Hematopoietic multipotent progenitor cell treated with erythropoietin and hydrocortisone succinate and interleukin-3 and kit ligand, for 15 days (in vitro differentiated cells): ENCODE measurements at regions not wholly inside any gene's neighbourhood (a gene's known extent, or its start where the extent isn't known, plus 50 kb on each side); places are given as distances from the start of the nearest gene placed in this dataset.

ENCODE experiments used
- DNase-seq: peaks from one replicate; pipeline ENCODE4 v3.0.0-alpha.2; 2015; ENCODE audit warnings: low spot score

GRCh38 chr13:62997038-62997599, 1581.5 kb upstream of the PCDH20 start:
- DNase-seq, result no peak

GRCh38 chr13:62973804-62974203, 1558.2 kb upstream of the PCDH20 start:
- no peak for DNase-seq

GRCh38 chr13:62964522-62964921, 1548.9 kb upstream of the PCDH20 start:
- DNase-seq, result no peak

GRCh38 chr13:62960723-62961122, 1545.1 kb upstream of the PCDH20 start:
- no peak for DNase-seq

GRCh38 chr13:62933809-62934208, 1518.2 kb upstream of the PCDH20 start:
- DNase-seq, result no peak

- no peak for DNase-seq
These were observed 1516.7 kb upstream of the PCDH20 start for GRCh38 chr13:62932256-62932883.

GRCh38 chr13:62931853-62932252, 1516.2 kb upstream of the PCDH20 start:
- no peak for DNase-seq

GRCh38 chr13:62924395-62924794, 1508.7 kb upstream of the PCDH20 start:
- DNase-seq, result no peak

- DNase-seq, result no peak
These were observed 1504.5 kb upstream of the PCDH20 start for GRCh38 chr13:62920159-62920558.

- no peak for DNase-seq
These were observed 1503.8 kb upstream of the PCDH20 start for GRCh38 chr13:62919491-62919890.

GRCh38 chr13:62910541-62911060, 1495.0 kb upstream of the PCDH20 start:
- DNase-seq, result no peak

GRCh38 chr13:62908321-62908720, 1492.7 kb upstream of the PCDH20 start:
- DNase-seq, result no peak

GRCh38 chr13:62906896-62907295, 1491.2 kb upstream of the PCDH20 start:
- no peak for DNase-seq

GRCh38 chr13:62906469-62906868, 1490.8 kb upstream of the PCDH20 start:
- no peak for DNase-seq

GRCh38 chr13:62887046-62887445, 1471.4 kb upstream of the PCDH20 start:
- DNase-seq, result no peak

GRCh38 chr13:62879071-62879470, 1463.4 kb upstream of the PCDH20 start:
- DNase-seq, result no peak

GRCh38 chr13:62875118-62875640, 1459.5 kb upstream of the PCDH20 start:
- no peak for DNase-seq

GRCh38 chr13:62850331-62850730, 1434.7 kb upstream of the PCDH20 start:
- DNase-seq, result no peak

GRCh38 chr13:62847520-62847919, 1431.9 kb upstream of the PCDH20 start:
- no peak for DNase-seq

GRCh38 chr13:62846302-62846701, 1430.7 kb upstream of the PCDH20 start:
- no peak for DNase-seq

- DNase-seq, result no peak
These were observed 1423.7 kb upstream of the PCDH20 start for GRCh38 chr13:62839338-62839737.

GRCh38 chr13:62838929-62839328, 1423.3 kb upstream of the PCDH20 start:
- DNase-seq, result no peak

- no peak for DNase-seq
These were observed 1422.2 kb upstream of the PCDH20 start for GRCh38 chr13:62837895-62838294.

GRCh38 chr13:62829486-62829885, 1413.8 kb upstream of the PCDH20 start:
- DNase-seq, result no peak
